ENCODE measurements at regions not wholly inside any gene's neighbourhood (a gene's known extent, or its start where the extent isn't known, plus 50 kb on each side); places are given as distances from the start of the nearest gene placed in this dataset.

DNA sequence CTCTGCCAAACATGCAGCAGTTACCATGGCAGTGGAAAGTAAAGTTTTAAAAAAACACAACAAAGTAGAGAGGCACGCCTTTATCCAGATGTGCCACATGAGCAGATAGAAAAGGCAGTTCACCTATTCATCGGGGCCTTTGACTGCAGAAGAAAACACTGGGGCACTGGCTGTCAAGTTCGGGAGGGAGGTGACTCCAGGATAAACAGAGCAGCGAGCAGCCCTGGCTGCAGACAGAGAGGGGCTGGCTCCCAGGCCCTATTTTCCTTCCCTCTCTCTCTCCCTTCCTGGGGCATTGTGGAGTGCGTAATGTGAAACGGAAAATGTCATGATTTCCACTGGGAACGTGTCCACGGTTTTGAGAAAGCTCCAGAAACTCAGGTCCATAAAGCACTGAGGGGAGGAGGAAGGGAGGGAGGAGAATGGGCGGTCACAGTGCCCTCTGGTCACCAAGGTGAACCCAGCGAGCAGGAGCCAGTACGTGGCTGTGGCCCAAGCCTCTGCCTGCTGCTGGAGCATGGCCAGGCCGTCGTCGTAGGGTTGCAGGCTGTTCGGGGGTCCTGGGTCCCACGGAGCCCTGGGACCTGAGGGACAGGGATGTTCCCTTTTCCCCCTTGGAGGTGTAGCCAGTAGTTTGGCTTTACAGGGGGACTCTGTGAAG lies 114.7 kb upstream of the IRF2BP2 start (continued):
- TF ChIP-seq ZNF773 (CRISPR knock-in tag; IDR thresholded peaks at IDR 0.05; ENCODE audit: borderline replicate concordance) (no peak), ZSCAN22 (CRISPR knock-in tag; IDR thresholded peaks at IDR 0.05) (no peak), BHLHE40 (IDR thresholded peaks at IDR 0.05; ENCODE audit: low read length) (peak; percentile 68), MBNL3 (CRISPR knock-in tag; conservative IDR thresholded peaks at IDR 0.05) (no peak), ZNF430 (CRISPR knock-in tag; IDR thresholded peaks at IDR 0.05) (0 out of 2 replicates have a peak, but pooled peaks have one; percentile 37), ZNF569 (CRISPR knock-in tag; IDR thresholded peaks at IDR 0.05; ENCODE audit: borderline replicate concordance) (0 out of 2 replicates have a peak, but pooled peaks have one; percentile 26), ZKSCAN8 (CRISPR knock-in tag; IDR thresholded peaks at IDR 0.05; ENCODE audit: borderline replicate concordance) (0 out of 2 replicates have a peak, but pooled peaks have one; percentile 12), ZNF770 (CRISPR knock-in tag; IDR thresholded peaks at IDR 0.05) (peak; percentile 7; the same call in 1 of the 2 replicates), SKIL (CRISPR knock-in tag; IDR thresholded peaks at IDR 0.05; ENCODE audit: borderline replicate concordance) (0 out of 2 replicates have a peak, but pooled peaks have one; percentile 37), ZSCAN12 (CRISPR knock-in tag; IDR thresholded peaks at IDR 0.05) (no peak), ZNF546 (CRISPR knock-in tag; conservative IDR thresholded peaks at IDR 0.05) (no peak), ZMYM4 (CRISPR knock-in tag; IDR thresholded peaks at IDR 0.05) (no peak; the same call in none of the 2 replicates), ZMYM2 (CRISPR knock-in tag; IDR thresholded peaks at IDR 0.05) (no peak; the same call in 1 of the 2 replicates), PBX3 (CRISPR knock-in tag; IDR thresholded peaks at IDR 0.05; ENCODE audit: borderline replicate concordance) (no peak), SIN3A (IDR thresholded peaks at IDR 0.05; ENCODE audit: borderline replicate concordance, low read depth, low read length) (peak; percentile 40; the same call in 1 of the 2 replicates), ZNF367 (CRISPR knock-in tag; IDR thresholded peaks at IDR 0.05; ENCODE audit: borderline replicate concordance) (no peak), ZNF841 (CRISPR knock-in tag; IDR thresholded peaks at IDR 0.05; ENCODE audit: borderline replicate concordance) (no peak), RCOR2 (CRISPR knock-in tag; IDR thresholded peaks at IDR 0.05) (no peak; the same call in 1 of the 2 replicates), MXI1 (IDR thresholded peaks at IDR 0.05; ENCODE audit: borderline replicate concordance, low read depth, low read length) (peak; percentile 71; the same call in 2 of the 3 replicates), ZNF431 (CRISPR knock-in tag; IDR thresholded peaks at IDR 0.05; ENCODE audit: borderline replicate concordance, low read depth) (peak; percentile 40; the same call in 1 of the 2 replicates)
- TF ChIP-seq, protein P1, sequence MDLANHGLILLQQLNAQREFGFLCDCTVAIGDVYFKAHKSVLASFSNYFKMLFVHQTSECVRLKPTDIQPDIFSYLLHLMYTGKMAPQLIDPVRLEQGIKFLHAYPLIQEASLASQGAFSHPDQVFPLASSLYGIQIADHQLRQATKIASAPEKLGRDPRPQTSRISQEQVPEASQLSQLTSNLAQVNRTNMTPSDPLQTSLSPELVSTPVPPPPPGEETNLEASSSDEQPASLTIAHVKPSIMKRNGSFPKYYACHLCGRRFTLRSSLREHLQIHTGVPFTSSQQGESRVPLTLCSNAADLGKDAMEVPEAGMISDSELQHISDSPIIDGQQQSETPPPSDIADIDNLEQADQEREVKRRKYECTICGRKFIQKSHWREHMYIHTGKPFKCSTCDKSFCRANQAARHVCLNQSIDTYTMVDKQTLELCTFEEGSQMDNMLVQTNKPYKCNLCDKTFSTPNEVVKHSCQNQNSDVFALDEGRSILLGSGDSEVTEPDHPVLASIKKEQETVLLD (CRISPR knock-in tag; IDR thresholded peaks at IDR 0.05; ENCODE audit: low read depth) = no peak; the same call in none of the 2 replicates
- TF ChIP-seq, protein P2, sequence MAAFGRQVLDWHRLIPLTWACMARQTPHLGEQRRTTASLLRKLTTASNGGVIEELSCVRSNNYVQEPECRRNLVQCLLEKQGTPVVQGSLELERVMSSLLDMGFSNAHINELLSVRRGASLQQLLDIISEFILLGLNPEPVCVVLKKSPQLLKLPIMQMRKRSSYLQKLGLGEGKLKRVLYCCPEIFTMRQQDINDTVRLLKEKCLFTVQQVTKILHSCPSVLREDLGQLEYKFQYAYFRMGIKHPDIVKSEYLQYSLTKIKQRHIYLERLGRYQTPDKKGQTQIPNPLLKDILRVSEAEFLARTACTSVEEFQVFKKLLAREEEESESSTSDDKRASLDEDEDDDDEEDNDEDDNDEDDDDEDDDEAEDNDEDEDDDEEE (CRISPR knock-in tag; IDR thresholded peaks at IDR 0.05) = no peak
